GM21576 (cell line): ENCODE measurements at regions not wholly inside any gene's neighbourhood (a gene's known extent, or its start where the extent isn't known, plus 50 kb on each side); places are given as distances from the start of the nearest gene placed in this dataset.
"Not testable (repeated sequence)": the region's sequence is repeated elsewhere in the genome, so short reads cannot be mapped to it uniquely, and the experiment has no call there.

Experiments
- ATAC-seq: cut with Tn5 transposase; IDR thresholded peaks from one replicate; pipeline ENCODE4 v1.9.1; 2021; ENCODE audit warnings: mild to moderate bottlenecking, moderate library complexity; ENCODE audit not compliant: unreplicated experiment

DNA sequence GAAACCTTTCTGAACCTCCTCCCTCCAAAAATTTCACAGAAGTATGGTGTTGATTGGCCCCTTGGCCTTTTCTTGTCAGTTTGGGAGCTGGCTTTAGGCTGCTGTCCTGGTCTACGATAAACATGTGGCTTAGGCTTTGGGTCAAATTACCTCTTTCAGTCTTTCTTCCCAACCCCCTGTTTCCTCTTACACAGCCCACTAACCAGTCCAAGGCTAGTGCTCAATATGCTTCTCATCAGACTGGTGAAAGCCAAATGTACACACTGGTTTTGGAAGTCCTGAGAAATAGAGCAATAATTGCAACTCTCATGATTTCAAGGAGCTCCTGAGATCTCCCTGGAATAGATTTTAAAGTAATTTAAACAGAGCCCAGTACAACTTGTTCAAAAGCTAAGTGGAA, 933.7 kb upstream of the GJE1 start:
- no peak for ATAC-seq

DNA sequence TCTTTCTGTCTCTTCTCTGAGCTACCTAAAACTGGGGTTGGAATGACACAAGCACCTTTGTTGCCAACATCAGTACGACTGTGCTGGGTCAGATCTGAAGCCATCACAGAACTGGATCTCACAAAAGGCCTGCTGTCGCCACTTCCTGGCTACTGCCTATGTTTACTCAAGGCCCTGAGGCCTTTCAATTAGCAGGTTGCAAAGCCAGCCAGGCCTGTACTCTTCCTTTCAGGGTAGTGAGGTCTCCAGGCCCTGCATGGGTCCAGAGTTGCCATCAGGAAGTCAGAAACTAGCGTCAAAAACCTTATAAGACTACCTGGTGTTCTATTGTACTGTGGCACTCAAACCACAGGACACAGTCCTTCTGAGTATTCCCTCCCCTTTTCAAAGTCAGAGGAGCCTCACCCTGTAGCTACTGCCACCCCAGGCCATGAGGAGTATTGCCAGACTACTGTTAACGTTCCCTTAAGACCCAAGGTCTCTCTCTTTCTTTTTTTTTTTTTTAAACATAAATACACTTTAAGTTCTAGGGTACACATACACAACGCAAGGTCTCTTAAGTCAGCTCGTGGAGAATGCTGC, 937.4 kb upstream of the GJE1 start:
- ATAC-seq: no peak

DNA sequence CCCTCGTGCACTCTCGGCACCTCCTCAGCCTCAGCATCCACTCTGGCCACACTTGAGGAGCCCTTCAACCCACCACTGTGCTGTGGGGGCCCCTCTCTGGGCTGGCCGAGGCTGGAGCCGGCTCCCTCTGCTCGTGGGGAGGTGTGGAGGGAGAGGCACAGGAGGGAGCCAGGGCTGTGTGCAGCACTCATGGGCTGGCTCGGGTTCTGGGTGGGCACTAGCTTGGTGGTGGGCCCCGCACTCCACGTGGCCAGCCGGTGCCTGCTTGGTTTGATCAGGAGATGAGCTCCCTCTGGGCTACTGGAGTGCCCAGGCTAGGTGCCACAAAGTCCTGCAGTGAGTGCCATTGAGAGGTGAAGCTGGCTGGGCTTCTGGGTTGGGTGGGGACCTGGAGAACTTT, 949.4 kb upstream of the GJE1 start:
- ATAC-seq: no peak

DNA sequence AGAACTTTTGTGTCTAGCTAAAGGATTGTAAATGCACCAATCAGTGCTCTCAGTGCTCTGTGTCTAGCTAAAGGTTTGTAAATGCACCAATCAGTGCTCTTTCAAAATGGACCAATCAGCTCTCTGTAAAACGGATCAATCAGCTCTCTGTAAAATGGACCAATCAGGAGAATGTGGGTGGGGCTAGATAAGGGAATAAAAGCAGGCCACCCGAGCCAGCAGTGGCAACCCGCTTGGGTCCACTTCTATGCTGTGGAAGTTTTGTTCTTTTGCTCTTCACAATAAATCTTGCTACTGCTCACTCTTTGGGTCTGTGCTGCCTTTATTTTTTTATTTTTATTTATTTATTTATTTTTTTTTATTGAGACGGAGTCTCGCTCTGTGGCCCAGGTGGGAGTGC, 957.3 kb upstream of the GJE1 start:
- not testable (repeated sequence) for ATAC-seq

DNA sequence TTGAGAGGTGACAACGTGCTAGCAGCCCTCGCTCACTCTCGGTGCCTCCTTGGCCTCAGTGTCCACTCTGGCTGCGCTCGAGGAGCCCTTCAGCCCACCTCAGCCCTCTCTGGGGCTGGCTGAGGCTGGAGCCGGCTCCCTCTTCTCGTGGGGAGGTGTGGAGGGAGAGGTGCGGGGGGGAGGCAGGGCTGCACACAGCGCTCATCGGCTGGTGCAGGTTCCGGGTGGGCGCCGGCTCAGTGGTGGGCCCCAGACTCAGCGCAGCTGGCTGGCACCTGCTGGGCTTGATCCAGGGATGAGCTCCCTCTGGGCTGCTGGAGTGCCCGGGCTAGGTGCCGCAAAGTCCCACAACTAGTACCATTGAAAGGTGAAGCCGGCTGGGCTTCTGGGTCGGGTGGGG, 957.8 kb upstream of the GJE1 start:
- no peak for ATAC-seq

DNA sequence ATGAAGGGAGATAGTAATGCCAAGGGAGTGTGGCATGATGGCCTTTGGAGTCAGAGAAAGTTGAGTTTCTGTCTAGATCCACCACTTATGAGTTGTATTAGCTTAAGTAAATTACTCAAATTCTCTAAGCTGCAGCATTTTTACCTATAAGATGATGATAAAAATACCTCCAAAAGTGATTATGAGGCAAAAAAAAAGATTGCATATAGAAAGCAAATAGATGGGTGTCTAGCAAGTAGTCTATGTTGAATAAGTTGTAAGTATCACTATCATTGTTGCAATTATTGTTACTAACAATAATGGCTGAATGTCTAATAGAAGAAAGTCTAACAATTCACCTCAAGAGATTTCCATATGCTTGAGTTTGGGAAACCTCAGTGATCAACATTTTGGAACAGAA, 959.2 kb upstream of the GJE1 start:
- no peak for ATAC-seq

DNA sequence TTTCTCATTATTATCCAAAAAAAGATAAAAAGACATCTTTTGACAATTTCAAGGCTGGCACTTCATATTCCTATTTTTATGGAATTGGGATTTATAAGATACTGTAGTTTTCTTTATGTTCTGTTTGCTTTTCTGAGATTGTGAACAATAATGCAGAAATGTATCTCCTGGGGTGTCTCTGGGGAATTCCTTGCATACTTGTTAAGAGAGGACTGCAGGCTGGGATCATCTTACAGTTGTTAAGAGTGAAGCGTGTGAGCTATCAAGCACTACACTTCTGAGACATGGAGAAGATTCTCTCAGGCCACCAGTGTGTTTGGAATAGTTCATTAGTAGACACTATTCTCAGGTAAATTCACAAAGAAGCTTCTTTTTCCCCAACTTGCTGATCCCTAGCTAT, 963.3 kb upstream of the GJE1 start:
- ATAC-seq: no peak

DNA sequence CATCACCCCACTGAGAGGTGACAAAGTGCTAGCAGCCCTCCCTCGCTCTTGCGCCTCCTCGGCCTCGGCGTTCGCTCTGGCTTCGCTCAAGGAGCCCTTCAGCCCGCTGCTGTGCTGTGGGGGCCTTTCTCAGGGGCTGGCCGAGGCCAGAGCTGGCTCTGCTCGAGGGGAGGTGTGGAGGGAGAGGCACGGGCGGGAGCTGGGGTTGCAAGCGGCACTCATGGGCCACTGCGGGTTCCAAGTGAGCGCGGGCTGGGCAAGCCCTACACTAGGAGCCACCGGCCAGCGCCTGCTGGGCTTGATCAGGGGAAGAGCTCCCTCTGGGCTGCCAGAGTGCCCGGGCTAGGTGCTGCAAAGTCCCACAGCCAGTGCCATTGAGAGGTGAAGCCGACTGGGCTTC, 964.8 kb upstream of the GJE1 start:
- ATAC-seq: no peak

DNA sequence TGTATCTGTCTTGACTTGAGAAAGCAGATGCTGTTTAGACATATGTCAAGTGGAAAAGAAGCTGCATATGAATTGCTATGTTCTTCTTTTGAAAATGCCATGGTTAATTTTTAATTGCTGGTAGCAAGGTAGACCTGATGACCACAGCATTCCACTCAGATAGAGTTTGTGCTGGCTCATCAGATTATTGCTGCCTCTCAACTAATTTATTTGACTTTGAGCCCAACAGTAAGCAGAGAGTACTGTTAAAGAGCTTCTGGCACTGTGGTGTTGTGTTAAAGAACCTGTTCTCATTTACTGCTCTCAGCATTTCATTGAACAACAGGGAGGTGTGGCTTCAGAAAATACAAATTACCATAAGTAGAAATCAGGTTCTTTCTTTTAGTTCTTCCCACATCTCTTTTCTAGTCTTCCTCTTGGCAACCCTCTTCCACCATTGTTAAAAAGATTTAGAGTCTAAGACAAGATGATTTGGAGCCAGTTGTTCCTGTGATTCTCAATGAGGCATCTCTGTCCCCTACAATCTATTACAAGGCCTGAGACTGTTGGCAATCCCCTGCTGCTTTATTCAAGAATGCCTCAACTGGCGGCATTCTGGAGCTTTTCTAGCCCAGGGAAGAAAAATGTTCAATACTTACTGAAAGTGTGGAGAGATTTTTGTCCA, 967.6 kb upstream of the GJE1 start:
- no peak for ATAC-seq

DNA sequence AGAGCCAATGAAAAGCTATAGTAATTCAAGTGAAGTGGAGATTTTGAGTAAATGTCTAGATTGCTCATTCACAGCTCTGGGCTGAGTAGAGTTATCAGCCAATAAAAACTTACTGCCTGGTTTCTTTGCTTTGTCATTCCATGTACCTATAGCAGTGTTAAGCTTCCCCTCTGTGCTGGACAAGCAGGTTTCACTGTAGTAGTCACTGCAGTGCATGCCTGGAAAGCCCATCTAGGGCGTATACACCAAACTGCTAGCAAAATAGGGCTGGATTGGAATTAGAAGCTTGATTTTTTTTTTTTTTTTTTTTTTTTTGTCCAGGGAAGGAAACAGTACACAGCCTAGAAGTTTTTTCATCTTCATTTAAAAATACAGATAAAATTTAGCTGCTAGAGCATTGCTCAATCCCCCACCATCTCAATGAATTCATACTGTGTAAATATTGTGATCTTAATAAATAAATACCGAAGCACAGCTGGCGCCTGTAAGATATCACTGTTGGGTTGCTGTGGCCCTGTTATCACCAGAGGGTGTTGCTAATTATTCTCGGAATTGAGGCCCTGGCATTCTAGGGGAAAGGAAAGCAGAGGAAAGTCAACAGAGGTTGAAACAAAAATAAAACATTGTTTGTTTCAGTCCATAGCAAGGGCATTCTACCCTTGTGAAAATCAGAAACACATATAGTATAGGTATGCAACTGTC, 968.5 kb upstream of the GJE1 start:
- no peak for ATAC-seq

DNA sequence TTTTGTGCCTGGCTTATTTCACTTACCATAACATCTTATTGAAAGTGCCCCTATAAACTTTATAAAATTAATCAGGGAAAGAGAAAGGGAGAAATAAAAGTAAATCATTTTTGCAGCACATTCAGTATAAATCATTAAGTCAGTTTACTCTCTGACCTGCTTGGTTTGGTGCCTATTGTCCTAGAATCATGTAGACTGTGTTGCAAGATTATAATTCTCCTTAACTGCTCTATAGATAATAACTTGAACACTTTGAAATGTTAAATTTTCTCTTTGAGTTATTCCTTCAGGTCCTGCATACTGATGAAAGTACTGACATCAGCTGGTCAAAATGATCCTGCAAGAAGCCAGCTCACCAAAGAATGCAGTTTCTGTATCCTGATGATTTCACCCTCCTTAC, 969.6 kb upstream of the GJE1 start:
- ATAC-seq: no peak

DNA sequence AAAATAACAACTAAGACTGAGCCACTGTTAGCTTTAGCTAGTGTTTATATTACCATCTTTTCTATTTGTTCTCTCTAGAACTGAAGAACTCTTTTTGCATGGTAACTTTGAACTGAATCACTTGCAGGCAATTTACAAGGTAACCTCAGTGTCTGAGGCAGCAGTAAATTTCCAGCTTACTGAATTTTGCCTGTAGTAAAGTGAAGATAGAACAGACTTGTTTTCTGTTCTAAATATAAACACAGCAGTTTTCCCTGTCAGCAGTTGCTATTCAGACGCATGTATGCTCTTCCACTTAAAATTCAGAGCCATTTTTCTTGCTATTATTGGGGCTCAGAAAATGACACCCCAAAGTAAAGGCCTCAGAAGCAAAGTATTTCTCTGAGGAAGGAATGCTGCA, 974.0 kb upstream of the GJE1 start:
- ATAC-seq: no peak

DNA sequence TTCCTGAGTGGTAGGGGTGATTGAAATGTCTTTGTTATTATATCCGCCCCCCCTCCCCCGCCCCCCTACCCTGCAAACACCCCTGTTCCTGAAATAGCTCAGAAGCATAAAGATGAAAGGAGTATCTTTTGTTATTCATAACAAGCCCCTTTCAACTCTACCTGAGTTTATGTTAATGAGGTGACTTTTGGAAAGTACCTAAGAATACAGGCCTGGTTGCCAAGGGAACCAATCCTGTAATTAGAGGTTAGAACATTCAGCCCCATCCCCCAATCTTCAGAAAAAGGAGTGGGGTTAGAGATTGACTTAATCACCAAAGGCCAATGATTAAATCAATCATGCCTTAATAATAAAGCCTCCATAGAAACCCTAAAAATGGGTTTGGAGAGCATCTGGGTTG, 979.2 kb upstream of the GJE1 start:
- no peak for ATAC-seq

DNA sequence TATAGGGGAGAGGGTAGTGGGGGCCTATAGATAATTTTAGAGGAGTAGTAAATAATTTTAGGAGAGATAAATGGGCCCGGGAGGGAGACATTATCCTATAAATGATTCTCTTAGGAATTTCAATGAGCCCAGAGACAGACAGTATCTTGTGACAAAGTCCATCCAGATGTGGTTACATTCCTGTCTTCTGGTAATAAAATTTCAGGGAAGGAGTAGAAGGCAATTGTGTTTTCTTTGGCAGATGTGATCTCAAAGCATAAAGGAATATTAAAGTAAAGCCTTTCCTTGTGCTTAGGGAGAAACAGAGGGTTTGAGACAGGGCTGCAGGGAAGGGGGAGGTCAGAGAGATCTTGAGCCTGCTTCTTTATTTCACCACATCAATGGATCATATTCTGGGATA, 979.8 kb upstream of the GJE1 start:
- ATAC-seq: no peak

DNA sequence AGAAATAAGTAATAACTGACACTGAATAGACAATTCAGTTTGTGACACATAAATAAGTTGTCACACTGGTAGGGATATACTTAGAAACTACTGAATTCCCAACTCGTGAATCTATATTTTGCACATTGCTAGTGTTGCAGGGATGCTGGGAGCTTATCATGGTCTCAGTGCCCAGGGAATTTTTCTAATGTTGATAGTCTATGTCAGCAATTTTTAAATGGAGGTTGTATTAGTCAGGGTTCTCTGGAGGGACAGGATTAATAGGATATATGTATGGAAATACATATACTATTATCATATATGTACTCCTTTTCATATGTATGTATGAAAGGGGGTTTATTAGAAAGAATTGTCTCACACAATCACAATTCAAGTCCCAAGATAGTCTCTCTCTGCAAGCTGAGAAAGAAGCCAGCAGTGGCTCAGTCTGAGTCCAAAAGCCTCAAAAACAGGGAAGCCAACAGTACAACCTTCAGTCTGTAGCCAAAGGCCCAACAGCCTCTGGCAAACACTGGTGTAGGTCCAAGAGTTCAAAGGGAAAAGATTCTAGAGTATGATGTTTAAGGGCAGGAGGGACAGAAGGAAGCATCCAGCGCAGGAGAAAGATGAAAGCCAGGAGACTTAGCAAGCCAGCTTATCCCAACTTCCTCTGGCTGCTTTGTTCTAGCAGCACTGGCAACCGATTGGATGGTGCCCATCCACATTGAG, 980.9 kb upstream of the GJE1 start:
- no peak for ATAC-seq

DNA sequence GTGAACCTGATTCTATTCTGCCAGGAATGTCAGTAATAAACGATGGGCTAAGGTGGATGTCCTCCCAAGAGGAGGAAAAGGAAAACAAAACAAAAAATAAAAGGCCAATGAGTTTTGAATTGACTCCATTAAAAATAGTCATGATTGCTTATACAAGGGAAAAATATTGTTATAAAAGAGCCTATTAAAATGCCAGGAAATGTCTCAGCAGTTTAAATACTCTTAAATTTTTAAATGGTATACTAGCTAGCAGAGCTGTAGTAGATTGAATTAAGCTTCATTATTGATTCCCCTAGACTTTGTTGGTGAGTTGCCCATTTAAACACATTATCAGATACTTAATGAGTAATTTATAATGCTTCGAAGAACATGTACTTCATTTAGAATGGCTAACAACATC, 990.9 kb upstream of the GJE1 start:
- ATAC-seq: no peak

DNA sequence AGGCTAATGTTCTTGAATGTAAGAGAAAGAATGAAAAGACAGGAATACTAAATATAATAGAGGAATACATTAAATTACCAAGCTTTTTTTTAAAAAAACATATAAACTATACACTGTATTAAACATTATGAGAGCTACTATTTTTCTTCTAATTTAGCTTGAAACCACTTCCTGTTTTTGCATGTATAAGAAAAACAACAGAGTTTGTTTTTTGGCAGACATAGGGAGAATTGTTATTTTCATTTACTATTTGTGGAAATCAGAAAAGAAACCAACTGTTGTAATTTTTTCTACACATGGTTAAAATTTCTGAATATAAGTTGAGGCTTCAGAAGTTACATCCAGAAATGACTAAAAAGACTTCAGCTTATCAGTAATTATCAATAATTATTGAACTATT, 991.8 kb upstream of the GJE1 start:
- no peak for ATAC-seq

DNA sequence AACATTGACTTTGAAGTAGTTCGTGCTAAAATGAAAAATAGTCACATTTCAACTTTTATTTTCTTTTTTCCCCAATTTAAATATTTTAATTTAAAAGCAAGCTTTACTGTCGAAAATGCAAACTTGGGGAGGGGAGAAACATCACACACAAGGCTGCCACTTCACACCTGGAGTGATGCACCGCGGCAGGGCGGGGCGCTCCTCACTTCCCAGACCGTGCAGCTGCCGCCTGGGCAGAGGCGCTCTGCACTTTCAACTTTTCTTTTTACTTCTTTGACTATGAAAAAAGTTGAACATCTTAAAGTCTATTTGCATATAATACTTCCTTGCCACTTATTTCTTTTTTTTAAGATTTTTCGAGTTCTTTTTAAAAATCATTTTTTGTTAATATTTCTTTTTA, 993.3 kb upstream of the GJE1 start:
- ATAC-seq: no peak

DNA sequence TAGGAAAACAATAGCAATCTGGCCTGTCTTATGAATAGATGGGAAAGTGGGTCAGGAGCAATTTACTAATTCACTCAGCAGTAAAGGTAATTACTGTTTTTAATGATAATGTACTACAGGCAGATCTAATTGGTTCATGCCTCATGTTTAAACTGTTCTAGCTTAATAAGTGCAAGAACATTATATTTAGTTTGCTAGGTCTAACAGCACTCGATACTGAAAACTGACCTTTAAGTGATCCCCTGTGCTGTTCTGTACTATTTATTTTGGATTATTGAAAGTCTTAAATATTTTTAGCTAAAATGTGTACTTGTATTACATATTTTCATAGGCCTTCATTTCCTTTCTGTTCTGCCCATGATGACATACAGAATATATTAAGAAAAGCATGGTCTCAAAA, 998.0 kb upstream of the GJE1 start:
- no peak for ATAC-seq

DNA sequence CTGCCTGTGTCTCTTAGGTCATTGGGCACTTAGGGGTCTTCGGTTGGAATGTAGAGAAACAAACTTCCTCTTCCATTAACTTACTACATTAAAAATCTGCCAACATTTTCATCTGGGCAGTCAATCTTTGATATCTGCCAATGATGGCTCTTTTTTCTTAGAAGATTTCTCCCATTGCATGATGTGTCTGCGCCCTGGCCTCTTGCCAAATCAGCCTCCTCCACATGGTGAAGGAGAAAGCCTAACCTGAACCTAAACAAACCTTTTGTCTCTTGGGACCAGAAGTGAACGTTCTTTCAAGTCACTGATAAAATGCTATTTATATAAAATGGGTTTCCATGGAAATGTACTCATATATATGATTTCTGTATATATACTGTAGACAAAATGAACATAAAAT, 998.9 kb upstream of the GJE1 start:
- no peak for ATAC-seq

DNA sequence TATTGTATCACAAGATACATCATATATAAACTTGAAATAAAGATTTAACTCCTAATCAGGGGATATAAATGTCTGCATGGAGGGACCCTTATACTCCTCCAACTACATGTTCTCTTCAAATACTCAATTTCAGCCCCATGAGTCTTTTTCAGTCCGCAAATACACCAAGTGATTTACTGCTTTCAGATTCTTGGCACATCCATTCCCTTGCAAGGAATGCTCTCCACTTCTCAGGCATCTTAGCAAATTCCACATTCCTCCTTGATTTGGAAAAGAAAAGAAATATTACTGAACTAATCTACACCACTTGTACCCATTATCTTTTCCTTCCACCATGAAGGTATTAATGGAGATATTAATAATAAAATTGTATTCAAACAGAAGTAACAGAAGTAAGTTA, 999.4 kb upstream of the GJE1 start:
- no peak for ATAC-seq

DNA sequence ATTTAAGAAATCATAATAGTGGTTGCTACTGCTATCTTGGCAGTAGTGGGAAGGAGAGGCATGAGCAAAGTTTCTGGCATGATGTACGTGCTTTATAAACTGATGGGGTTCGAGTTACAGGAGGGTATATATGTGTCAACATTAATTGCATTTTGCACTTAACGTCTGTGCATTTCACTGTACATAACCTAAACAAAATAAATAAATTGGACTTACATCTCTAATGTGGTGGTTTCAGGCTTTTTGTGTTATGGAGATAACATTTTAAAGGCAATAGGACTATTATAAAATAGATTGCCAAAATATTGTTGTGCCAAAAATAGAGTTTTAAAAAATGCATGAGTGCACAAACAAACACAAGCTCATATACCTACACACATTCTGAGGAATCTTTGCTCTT, 1001.1 kb upstream of the GJE1 start:
- ATAC-seq: no peak
